AG10803 (cell line): ENCODE measurements at regions not wholly inside any gene's neighbourhood (a gene's known extent, or its start where the extent isn't known, plus 50 kb on each side); places are given as distances from the start of the nearest gene placed in this dataset.

Experiments used
- DNase-seq: peaks from one replicate; pipeline ENCODE4 v3.0.0; 2010; ENCODE audit warnings: low read depth
- H3K4me3 ChIP-seq: 2 replicates; pipeline ENCODE4 v1.5.1; 2011; ENCODE audit warnings: mild to moderate bottlenecking, low read length, control low read depth
- TF ChIP-seq, protein P1 (sequence below): conservative IDR thresholded peaks from 2 replicates; pipeline ENCODE4 v1.5.1; 2011; ENCODE audit warnings: mild to moderate bottlenecking, low read length, control low read depth, inconsistent platforms

DNA sequence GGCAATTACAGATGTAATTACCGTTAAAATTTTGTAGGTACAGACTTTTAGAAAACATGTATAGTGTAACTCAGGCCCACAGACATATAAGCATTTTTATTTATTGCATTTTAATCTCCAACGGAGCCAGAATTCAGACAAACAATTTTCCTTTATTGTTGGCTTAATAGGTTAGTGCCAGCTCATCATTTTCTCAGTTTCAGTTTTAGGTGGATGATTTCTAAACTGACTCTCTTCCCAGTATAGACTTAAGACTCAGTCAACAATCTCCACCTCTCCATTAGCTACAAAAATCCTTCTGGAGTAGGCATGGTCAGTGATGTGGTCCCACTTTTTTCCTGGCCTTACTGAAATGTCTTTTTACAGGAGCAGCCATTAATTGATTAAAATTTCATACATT lies 994.6 kb downstream of the TBL1XR1 start:
- H3K4me3 ChIP-seq = no peak overlapping the region
- DNase-seq = no peak

DNA sequence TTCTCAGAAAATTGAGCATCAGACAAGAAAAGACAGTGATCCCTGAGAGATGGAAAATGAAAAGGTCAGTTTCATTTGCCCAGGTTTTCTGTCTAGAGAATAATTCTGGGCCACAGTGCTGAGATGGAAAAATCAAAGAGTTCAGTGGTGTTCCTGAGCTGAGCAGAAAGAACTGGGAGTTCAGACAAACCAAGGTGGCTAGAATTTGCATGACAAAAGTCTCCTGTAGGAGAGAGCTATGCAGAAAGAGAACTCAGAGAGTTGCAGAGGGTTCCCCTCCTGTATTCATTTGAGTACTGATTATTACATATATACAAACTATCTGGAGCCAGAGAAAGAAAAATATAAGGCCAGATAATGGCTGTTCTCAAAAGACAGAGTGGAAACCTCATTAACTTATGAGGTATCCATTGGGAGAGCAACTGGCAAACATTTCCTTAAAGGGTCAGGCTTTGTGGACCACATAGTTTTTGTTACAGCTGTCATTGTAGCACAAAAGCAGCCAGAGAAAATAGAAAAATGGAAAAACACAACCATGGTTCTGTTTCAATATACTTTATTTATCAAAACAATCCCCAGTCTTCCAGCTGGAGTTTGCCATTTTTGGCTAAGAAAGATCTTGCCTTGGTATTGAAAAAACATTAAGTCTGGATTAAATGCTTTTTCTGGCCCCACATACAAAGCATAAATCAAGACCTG lies 1004.1 kb downstream of the TBL1XR1 start:
- TF ChIP-seq, protein P1, sequence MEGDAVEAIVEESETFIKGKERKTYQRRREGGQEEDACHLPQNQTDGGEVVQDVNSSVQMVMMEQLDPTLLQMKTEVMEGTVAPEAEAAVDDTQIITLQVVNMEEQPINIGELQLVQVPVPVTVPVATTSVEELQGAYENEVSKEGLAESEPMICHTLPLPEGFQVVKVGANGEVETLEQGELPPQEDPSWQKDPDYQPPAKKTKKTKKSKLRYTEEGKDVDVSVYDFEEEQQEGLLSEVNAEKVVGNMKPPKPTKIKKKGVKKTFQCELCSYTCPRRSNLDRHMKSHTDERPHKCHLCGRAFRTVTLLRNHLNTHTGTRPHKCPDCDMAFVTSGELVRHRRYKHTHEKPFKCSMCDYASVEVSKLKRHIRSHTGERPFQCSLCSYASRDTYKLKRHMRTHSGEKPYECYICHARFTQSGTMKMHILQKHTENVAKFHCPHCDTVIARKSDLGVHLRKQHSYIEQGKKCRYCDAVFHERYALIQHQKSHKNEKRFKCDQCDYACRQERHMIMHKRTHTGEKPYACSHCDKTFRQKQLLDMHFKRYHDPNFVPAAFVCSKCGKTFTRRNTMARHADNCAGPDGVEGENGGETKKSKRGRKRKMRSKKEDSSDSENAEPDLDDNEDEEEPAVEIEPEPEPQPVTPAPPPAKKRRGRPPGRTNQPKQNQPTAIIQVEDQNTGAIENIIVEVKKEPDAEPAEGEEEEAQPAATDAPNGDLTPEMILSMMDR = no peak
- H3K4me3 ChIP-seq = no peak overlapping the region
- no peak for DNase-seq

More for the DNA sequence above, 994.6 kb downstream of the TBL1XR1 start:
- TF ChIP-seq, protein P1 = no peak

DNA sequence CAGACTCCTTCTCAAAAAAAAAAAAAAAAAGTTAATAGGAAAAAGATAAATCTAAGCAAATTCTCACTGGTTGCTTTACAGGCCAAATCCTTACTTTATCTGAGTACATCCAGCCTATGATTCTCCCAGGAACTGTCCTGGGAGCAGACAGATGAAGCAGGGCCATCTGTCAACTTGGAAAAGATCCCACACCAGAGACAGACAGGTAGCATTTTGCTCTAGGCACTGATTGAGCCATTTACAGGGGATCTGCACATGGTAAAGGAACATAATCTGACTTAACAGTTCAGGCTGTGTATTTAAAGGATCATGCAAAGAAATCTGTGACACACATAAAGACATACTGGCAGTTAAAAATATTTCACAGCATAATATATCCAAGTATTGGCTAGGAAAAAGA lies 1006.5 kb downstream of the TBL1XR1 start:
- DNase-seq = no peak
- H3K4me3 ChIP-seq = no peak overlapping the region
- TF ChIP-seq, protein P1 = no peak

DNA sequence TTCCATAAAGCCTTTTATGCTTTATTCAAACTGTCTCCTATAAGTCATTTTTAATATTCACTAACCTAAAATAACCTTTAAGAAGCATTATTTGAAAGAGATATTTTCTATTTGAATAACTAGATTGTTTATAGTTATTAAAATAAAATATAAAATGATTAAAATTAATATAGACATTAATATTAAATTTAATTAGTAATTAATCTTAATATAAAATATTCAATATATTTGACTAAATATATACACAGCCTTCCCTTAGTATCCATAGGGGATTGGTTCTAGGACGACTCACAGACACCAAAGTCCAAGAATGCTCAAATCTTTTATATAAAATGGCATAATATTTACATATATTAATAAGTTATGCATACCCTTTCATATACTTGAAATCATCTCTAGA lies 1014.1 kb downstream of the TBL1XR1 start:
- no peak overlapping the region for H3K4me3 ChIP-seq
- TF ChIP-seq, protein P1 = no peak
- DNase-seq = no peak

DNA sequence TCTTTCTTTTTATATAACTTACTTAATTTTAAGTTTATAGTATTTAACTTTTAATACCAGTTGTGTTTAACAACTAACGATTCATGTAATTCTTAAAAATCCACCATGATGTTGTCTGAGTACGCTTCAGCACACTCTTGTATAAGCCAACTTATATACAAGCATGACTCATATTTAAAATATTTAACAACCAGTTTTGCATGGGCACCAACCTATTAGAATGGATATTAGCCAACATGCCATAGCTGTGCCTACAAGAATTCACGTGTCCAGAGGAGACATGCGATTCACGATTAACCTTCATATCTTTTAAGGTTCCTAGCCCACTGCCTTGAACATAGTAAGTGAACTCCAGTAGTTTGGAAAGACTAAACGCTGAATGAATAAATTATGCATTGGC lies 1023.2 kb downstream of the TBL1XR1 start:
- TF ChIP-seq, protein P1 = no peak
- no peak for DNase-seq
- H3K4me3 ChIP-seq = no peak overlapping the region

DNA sequence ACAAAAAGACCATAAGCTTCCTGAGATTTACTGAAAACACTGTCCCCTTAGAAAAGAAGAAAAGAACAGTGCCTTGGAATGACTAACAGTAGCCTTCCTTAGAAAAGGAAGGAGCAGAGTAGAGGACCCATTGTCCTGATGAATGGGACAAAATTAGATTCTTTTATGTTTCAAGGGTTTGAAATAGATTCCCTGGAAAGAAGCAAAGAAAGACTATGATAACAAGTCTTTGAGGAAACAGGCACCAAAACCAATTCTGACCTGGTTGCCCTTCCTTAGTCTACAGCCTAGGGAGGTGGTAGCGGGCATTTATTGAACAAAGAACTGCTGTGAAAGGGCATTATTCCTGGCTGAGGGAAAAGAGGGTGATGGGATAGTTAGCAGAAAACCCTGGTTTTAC lies 1024.8 kb downstream of the TBL1XR1 start:
- DNase-seq = no peak
- no peak overlapping the region for H3K4me3 ChIP-seq
- TF ChIP-seq, protein P1 = no peak

DNA sequence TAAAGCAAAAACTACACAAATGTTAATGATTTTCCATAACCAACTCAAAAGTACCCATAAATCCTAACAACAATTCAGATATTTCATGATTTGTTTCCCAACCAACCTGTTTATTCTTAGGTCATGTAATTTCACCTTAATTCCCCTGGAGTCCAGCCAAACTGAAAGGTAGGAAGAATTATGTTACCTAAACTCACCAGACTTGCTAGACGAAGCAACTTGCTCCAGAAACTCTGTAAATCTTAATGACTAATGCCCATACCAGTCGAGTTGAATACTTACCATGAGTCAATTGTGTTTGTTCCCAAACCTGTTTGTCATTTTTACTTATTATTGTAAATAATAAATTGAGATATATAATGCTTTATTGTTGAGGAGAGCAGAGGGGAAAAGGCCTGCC lies 1030.0 kb downstream of the TBL1XR1 start:
- no peak for DNase-seq
- H3K4me3 ChIP-seq = no peak overlapping the region
- TF ChIP-seq, protein P1 = no peak
